Liver (tissue), 3 donors: ENCODE measurements at regions not wholly inside any gene's neighbourhood (a gene's known extent, or its start where the extent isn't known, plus 50 kb on each side); places are given as distances from the start of the nearest gene placed in this dataset.

Experiments used
- CTCF ChIP-seq: fragments of 150-350 bp; IDR thresholded peaks from 2 replicates; pipeline ENCODE4 v1.5.1; 2017; ENCODE audit warnings: improper control_type of control experiment, low read depth, low read length; ENCODE audit not compliant: missing input control
- RAD21 ChIP-seq, 2 donors: IDR thresholded peaks; 2 replicates each; pipeline ENCODE4 v1.6.1; 2016; ENCODE audit warnings: antibody characterized with exemption in 2 of 2, mild to moderate bottlenecking in 2 of 2
- RXRA ChIP-seq, 2 donors: IDR thresholded peaks; 2 replicates each; pipeline ENCODE4 v1.6.1; 2017 to 2018; ENCODE audit warnings: antibody characterized with exemption in 2 of 2, mild to moderate bottlenecking in 1 of 2
- YY1 ChIP-seq: IDR thresholded peaks from 2 replicates; pipeline ENCODE4 v1.6.1; 2016; ENCODE audit warnings: antibody characterized with exemption, mild to moderate bottlenecking
- donor health status: healthy.
- donor health status: healthy.

DNA sequence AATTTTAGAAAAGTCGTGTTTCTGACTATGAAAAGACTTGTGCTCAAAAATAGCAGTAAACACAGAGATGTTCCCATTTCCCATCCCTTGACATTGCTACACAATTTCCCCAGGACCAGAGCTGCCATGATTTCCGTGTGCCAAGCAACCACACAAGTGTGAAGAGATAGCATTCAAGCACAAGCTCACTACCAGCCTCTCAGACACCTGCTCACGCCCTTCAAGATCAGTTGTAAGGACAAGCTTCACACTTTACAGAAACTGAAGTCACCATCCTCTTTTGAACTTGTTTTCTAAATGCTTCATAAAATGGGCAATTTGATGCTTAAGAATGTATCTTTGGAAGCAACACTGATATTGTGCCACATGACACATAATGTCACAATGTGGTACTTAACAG lies 333.1 kb downstream of the CAAP1 start:
- no peak for TF ChIP-seq YY1
- TF ChIP-seq CTCF: no peak
- TF ChIP-seq RAD21 (IDR thresholded peaks at IDR 0.05): no peak
- no peak for TF ChIP-seq RXRA (IDR thresholded peaks at IDR 0.05)
